H1 (cell line): ENCODE measurements at regions not wholly inside any gene's neighbourhood (a gene's known extent, or its start where the extent isn't known, plus 50 kb on each side); places are given as distances from the start of the nearest gene placed in this dataset.
A peak's percentile ranks its signal among the peaks of the same experiment; 100 is the strongest.

Experiments
- CTCF ChIA-PET: fragments of 300-600 bp; sonication (Branson Sonifier 250); formaldehyde crosslinking; loops from one replicate; lab custom pipeline; 2021; ENCODE audit not compliant: partially characterized antibody; lab: Charles Lee
- POLR2A ChIA-PET: fragments of 300-600 bp; sonication (Branson Sonifier 250); formaldehyde crosslinking; loops from one replicate; lab custom pipeline; 2021; ENCODE audit warnings: inconsistent platforms; ENCODE audit not compliant: partially characterized antibody; lab: Charles Lee
- DNase-seq, 2 experiments: peaks; one replicate each; pipeline versions ENCODE4 v3.0.0 to v3.0.0-alpha.2; 2010 to 2022; ENCODE audit warnings: low spot score in 2 of 2, low read depth in 1 of 2, mixed read lengths in 1 of 2
- FAIRE-seq: peaks from 2 replicates; lab custom pipeline; 2011; peaks lifted over from hg19 to GRCh38; lab: Jason Lieb, UNC
- H2AFZ ChIP-seq: 2 replicates; pipeline ENCODE4 v1.8.1; 2012; ENCODE audit warnings: low read length, inconsistent platforms
- H2AK5ac ChIP-seq: 2 replicates; pipeline ENCODE4 v1.6.1; 2013; ENCODE audit warnings: low read depth, low read length
- H2BK120ac ChIP-seq: replicated peaks from 2 replicates; pipeline ENCODE3; 2013; ENCODE audit warnings: low read depth, low read length, inconsistent platforms
- H2BK12ac ChIP-seq: 2 replicates; pipeline ENCODE4 v1.6.1; 2013; ENCODE audit warnings: low read depth, low read length
- H2BK15ac ChIP-seq: 2 replicates; pipeline ENCODE4 v1.6.1; 2013; ENCODE audit warnings: low read length
- H2BK20ac ChIP-seq: 2 replicates; pipeline ENCODE4 v1.6.1; 2013; ENCODE audit warnings: low read length
- H2BK5ac ChIP-seq: 2 replicates; pipeline ENCODE4 v1.6.1; 2013; ENCODE audit warnings: low read depth, low read length
- H3K14ac ChIP-seq: 2 replicates; pipeline ENCODE4 v1.6.1; 2013; ENCODE audit warnings: inconsistent platforms; ENCODE audit not compliant: insufficient read length
- H3K18ac ChIP-seq: 2 replicates; pipeline ENCODE4 v1.6.1; 2013; ENCODE audit warnings: low read length; ENCODE audit errors: extremely low read depth
- H3K23ac ChIP-seq: 2 replicates; pipeline ENCODE4 v1.6.1; 2013; ENCODE audit warnings: inconsistent platforms; ENCODE audit not compliant: insufficient read length
- H3K23me2 ChIP-seq: 2 replicates; pipeline ENCODE4 v1.6.1; 2013; ENCODE audit warnings: low read depth, low read length
- H3K27ac ChIP-seq: 2 replicates; pipeline ENCODE4 v1.6.1; 2011; ENCODE audit warnings: low read depth, low read length, inconsistent platforms
- H3K27me3 ChIP-seq, 4 experiments: replicated peaks in 1 of 4; 1 replicate in 1 of 4; 2 replicates in 3 of 4; pipeline versions ENCODE4 v1.6.1 to v1.8.1; 2011 to 2013; ENCODE audit warnings: low read length in 3 of 4, mild to moderate bottlenecking in 3 of 4, inconsistent platforms in 2 of 4, mixed read lengths in 2 of 4, moderate library complexity in 1 of 4; ENCODE audit not compliant: control insufficient read depth in 3 of 4, insufficient read depth in 3 of 4; ENCODE audit errors: extremely low read depth in 1 of 4
- H3K36me3 ChIP-seq, 4 experiments: 2 replicates each; pipeline versions ENCODE4 v1.6.1 to v1.8.1; 2011 to 2013; ENCODE audit warnings: mild to moderate bottlenecking in 4 of 4, low read length in 3 of 4, moderate library complexity in 2 of 4, control low read depth in 1 of 4, inconsistent platforms in 1 of 4; ENCODE audit not compliant: insufficient read depth in 4 of 4, control insufficient read depth in 2 of 4
- H3K4ac ChIP-seq: replicated peaks from 2 replicates; pipeline ENCODE3; 2013; ENCODE audit warnings: low read length, low read depth, mixed read lengths, inconsistent platforms; ENCODE audit not compliant: insufficient read length
- H3K4me1 ChIP-seq, 4 experiments: replicated peaks in 1 of 4; 1 replicate in 1 of 4; 2 replicates in 3 of 4; pipeline versions ENCODE4 v1.6.1 to v1.8.1; 2011 to 2013; ENCODE audit warnings: low read length in 3 of 4, inconsistent platforms in 2 of 4, mixed read lengths in 1 of 4; ENCODE audit not compliant: insufficient read depth in 4 of 4, control insufficient read depth in 3 of 4
- H3K4me2 ChIP-seq, 2 experiments: 2 replicates each; pipeline versions ENCODE4 v1.6.1 to v1.8.1; 2011 to 2013; ENCODE audit warnings: low read depth in 2 of 2, low read length in 2 of 2, control low read depth in 1 of 2, inconsistent platforms in 1 of 2, mild to moderate bottlenecking in 1 of 2; ENCODE audit not compliant: insufficient read depth in 1 of 2
- H3K4me3 ChIP-seq, 4 experiments: fragments of 200-600, 300-600 bp in 1 of 4; sonication (generic), shearing (Covaris generic), sonication (Bioruptor Twin) in 1 of 4; 2 replicates each; pipeline versions ENCODE4 v1.5.1 to v1.8.1; 2011 to 2016; ENCODE audit warnings: low read length in 4 of 4, low read depth in 3 of 4, control low read depth in 2 of 4, inconsistent platforms in 2 of 4, mild to moderate bottlenecking in 2 of 4, mixed read lengths in 1 of 4, moderate library complexity in 1 of 4; ENCODE audit not compliant: insufficient read depth in 2 of 4; ENCODE audit errors: extremely low read depth in 1 of 4
- H3K56ac ChIP-seq: replicated peaks from 2 replicates; pipeline ENCODE3; 2013; ENCODE audit warnings: low read depth, mild to moderate bottlenecking, mixed read lengths, low read length, inconsistent platforms; ENCODE audit not compliant: insufficient read length
- H3K79me1 ChIP-seq: 2 replicates; pipeline ENCODE4 v1.6.1; 2013; ENCODE audit warnings: low read depth, low read length, control low read depth
- H3K79me2 ChIP-seq, 2 experiments: 2 replicates each; pipeline versions ENCODE4 v1.6.1 to v1.8.1; 2012 to 2013; ENCODE audit warnings: low read length in 2 of 2, mild to moderate bottlenecking in 2 of 2, inconsistent platforms in 1 of 2; ENCODE audit not compliant: insufficient read depth in 2 of 2, control insufficient read depth in 1 of 2
- H3K9ac ChIP-seq, 4 experiments: replicated peaks in 1 of 4; 1 replicate in 1 of 4; 2 replicates in 3 of 4; pipeline versions ENCODE4 v1.6.1 to v1.8.1; 2011 to 2013; ENCODE audit warnings: low read depth in 3 of 4, low read length in 3 of 4, control low read depth in 2 of 4, mild to moderate bottlenecking in 2 of 4, moderate library complexity in 2 of 4, inconsistent platforms in 1 of 4; ENCODE audit errors: extremely low read depth in 1 of 4
- H3K9me3 ChIP-seq, 2 experiments: 2 replicates each; pipeline versions ENCODE4 v1.6.1 to v1.8.1; 2012 to 2013; ENCODE audit warnings: mild to moderate bottlenecking in 2 of 2, moderate library complexity in 2 of 2, control low read depth in 1 of 2, inconsistent platforms in 1 of 2, low read depth in 1 of 2, low read length in 1 of 2, mixed read lengths in 1 of 2; ENCODE audit not compliant: insufficient read depth in 2 of 2
- H4K20me1 ChIP-seq, 2 experiments: replicated peaks in 1 of 2; 2 replicates each; pipeline versions ENCODE3 to v1.8.1; 2011 to 2013; ENCODE audit warnings: inconsistent platforms in 2 of 2, low read length in 2 of 2, mild to moderate bottlenecking in 1 of 2; ENCODE audit not compliant: insufficient read depth in 2 of 2, control insufficient read depth in 1 of 2
- H4K5ac ChIP-seq: 2 replicates; pipeline ENCODE4 v1.6.1; 2013; ENCODE audit warnings: low read length, low read depth, mixed read lengths, inconsistent platforms; ENCODE audit not compliant: insufficient read length
- H4K8ac ChIP-seq: 2 replicates; pipeline ENCODE4 v1.8.0; 2013; ENCODE audit warnings: mild to moderate bottlenecking, moderate library complexity, low read length, inconsistent platforms; ENCODE audit not compliant: insufficient read depth; ENCODE audit errors: extremely low read depth
- H4K91ac ChIP-seq: replicated peaks from 2 replicates; pipeline ENCODE3; 2013; ENCODE audit warnings: low read length, mixed read lengths, inconsistent platforms; ENCODE audit not compliant: insufficient read length
- ASH2L ChIP-seq: fragments of 200-600, 300-600 bp; sonication (generic); IDR thresholded peaks from one replicate; pipeline ENCODE4 v1.7.1; 2017; ENCODE audit warnings: low read length
- EGR1 ChIP-seq: IDR thresholded peaks from 2 replicates; pipeline ENCODE4 v1.6.1; 2011; ENCODE audit warnings: low read depth, low read length, borderline replicate concordance
- SIRT6 ChIP-seq: IDR thresholded peaks from one replicate; pipeline ENCODE4 v1.7.1; 2012; ENCODE audit warnings: low read length, inconsistent platforms
- TAF7 ChIP-seq: optimal IDR thresholded peaks from 2 replicates; pipeline ENCODE3; 2011; ENCODE audit warnings: low read depth, mild to moderate bottlenecking, inconsistent platforms, low read length, moderate library complexity, borderline replicate concordance
- YY1 ChIP-seq: IDR thresholded peaks from 2 replicates; pipeline ENCODE4 v1.6.1; 2011; ENCODE audit warnings: low read depth, mild to moderate bottlenecking, low read length
- WGBS, 2 experiments: shearing (Covaris generic) in 1 of 2; methylation state at CpG; one replicate each; pipeline versions ENCODE4 v1.1.6 to v1.1.7; 2013 to 2015; ENCODE audit warnings: low lambda C conversion rate in 2 of 2, mixed read lengths in 2 of 2, inconsistent platforms in 1 of 2, low coverage in 1 of 2, missing lambda C conversion rate in 1 of 2; ENCODE audit not compliant: insufficient replicate concordance in 2 of 2, insufficient coverage in 1 of 2, insufficient read length in 1 of 2; ENCODE audit errors: extremely low coverage in 1 of 2, missing lambda C conversion rate in 1 of 2; 5-methylcytosine and 5-hydroxymethylcytosine counted together

- no peak overlapping the region for H2AFZ ChIP-seq
- FAIRE-seq (no peak), DNase-seq (no peak)
- H3K9me3 ChIP-seq, result peaks cover 12 to 15% of the 10 kb centered on the region in 2 experiments
- H3K18ac ChIP-seq, result no peak overlapping the region
- no peak overlapping the region for H2BK12ac ChIP-seq
- peak overlapping the region; percentile 57; the same call in 1 of the 2 replicates for H4K8ac ChIP-seq
- no peak overlapping the region for H3K4ac ChIP-seq
- no peak overlapping the region for H3K27ac ChIP-seq
- no peaks in the 10 kb centered on the region for H3K36me3 ChIP-seq
- ChIA-PET POLR2A (interaction anchor here (1.0 to 1.3 kb wide), 2 partner anchors 20 to 78 kb away, joined by 3 read pairs; no protein-coding TSS in a partner anchor), CTCF (interaction anchor here (0.8 to 2.9 kb wide), 3 partner anchors 23 to 142 kb away, joined by 3 to 10 read pairs (median 4); no protein-coding TSS in a partner anchor)
- H3K9ac ChIP-seq, result no peak overlapping the region
- peaks cover 0 to 3% (median 0%) of the 10 kb centered on the region in 4 experiments; a peak in 1 of 7 replicates for H3K27me3 ChIP-seq
- no peaks in the 10 kb centered on the region for H3K4me1 ChIP-seq
- H2BK15ac ChIP-seq, result no peak overlapping the region
- no peak overlapping the region for H2BK120ac ChIP-seq
- no peaks in the 10 kb centered on the region; the same call in 1 of the 2 replicates for H3K79me1 ChIP-seq
- no peak overlapping the region for H3K14ac ChIP-seq
- no peak overlapping the region for H2AK5ac ChIP-seq
- H4K20me1 ChIP-seq, result no peaks in the 10 kb centered on the region
- no peaks in the 10 kb centered on the region for H3K79me2 ChIP-seq
- H3K4me3 ChIP-seq, result no peak overlapping the region
- H3K4me2 ChIP-seq, result no peak overlapping the region
- no peak for TF ChIP-seq ASH2L
- no peak for TF ChIP-seq SIRT6
- no peak for TF ChIP-seq TAF7
- no peak for TF ChIP-seq EGR1
- no peak for TF ChIP-seq YY1
- H4K5ac ChIP-seq, result no peak overlapping the region
- H3K23ac ChIP-seq, result no peak overlapping the region
- no peaks in the 10 kb centered on the region for H3K23me2 ChIP-seq
- H3K56ac ChIP-seq, result no peak overlapping the region
- no peak overlapping the region for H4K91ac ChIP-seq
- 85% methylated on average over 7 of the region's 7 CpGs; no CpG with 5 or more reads in 1 of the 2 experiments for WGBS, 2 experiments
- H2BK5ac ChIP-seq, result no peak overlapping the region
- no peak overlapping the region for H2BK20ac ChIP-seq
These were observed 132.1 kb downstream of the TFCP2L1 start for GRCh38 chr2:121152861-121153260.
